ENCODE measurements at regions not wholly inside any gene's neighbourhood (a gene's known extent, or its start where the extent isn't known, plus 50 kb on each side); places are given as distances from the start of the nearest gene placed in this dataset.

DNA sequence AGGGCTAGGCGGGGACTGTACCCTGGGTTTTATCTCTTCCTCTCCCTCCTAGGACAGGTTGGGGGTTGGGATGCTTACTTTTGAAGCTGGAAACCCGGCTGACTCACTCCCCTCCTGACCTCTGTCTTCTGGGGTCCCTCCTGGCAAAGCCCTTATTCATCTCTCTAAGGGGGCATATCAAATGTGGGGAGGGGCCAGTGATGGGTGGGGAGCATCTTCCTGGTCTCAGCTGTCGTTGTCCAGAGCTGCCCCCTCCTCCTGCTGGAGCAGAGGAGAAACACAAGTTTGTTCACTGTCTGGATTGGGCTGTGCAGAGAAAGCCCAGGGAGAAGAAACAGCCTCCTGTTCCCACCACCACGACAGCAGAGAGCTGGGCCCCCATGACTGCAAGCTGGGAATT lies 85.8 kb downstream of the TNFAIP2 start:
- H3K27me3 ChIP-seq (ENCODE audit: control insufficient read depth, insufficient read depth) = no peaks in the 10 kb centered on the region
- no peaks in the 10 kb centered on the region for H3K4me1 ChIP-seq (ENCODE audit: control insufficient read depth, insufficient read depth, low read length)
- no peak overlapping the region for H3K4me3 ChIP-seq (ENCODE audit: low read length)
- ATAC-seq (no peak), DNase-seq (no peak)
- WGBS = 39% methylated on average over 4 of the region's 4 CpGs
- H3K27ac ChIP-seq (ENCODE audit: low read length) = no peak overlapping the region
- intact Hi-C loops (cut with DNase I) = no loop called here
- H3K9me3 ChIP-seq (ENCODE audit: control insufficient read depth, low read length) = no peaks in the 10 kb centered on the region

DNA sequence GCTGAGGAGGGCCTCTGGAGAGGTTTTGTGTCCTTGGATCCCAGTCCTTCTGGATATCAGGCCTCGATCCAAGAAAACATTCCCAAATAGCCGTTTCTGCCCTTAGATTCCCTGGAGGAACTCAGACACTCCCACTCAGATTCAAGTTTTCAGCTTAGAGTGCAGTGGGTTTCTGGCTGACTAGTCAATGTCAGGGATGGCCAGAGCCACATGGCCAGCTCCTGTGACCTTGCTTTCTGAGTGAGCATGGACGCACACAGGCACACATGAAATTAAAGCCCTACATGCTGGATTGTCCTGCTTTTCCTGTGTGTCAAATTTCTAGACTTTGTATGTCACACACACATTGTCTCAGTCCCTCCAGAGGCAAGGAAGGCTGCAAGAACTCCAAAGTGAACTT lies 86.2 kb downstream of the TNFAIP2 start:
- 49% methylated on average over 3 of the region's 3 CpGs for WGBS
- Histone ChIP-seq H3K4me1 (ENCODE audit: control insufficient read depth, insufficient read depth, low read length) (no peaks in the 10 kb centered on the region), H3K4me3 (ENCODE audit: low read length) (no peak overlapping the region), H3K27ac (ENCODE audit: low read length) (no peak overlapping the region), H3K9me3 (ENCODE audit: control insufficient read depth, low read length) (no peaks in the 10 kb centered on the region), H3K27me3 (ENCODE audit: control insufficient read depth, insufficient read depth) (no peaks in the 10 kb centered on the region)
- intact Hi-C loops (cut with DNase I) = no loop called here
- ATAC-seq = no peak
- DNase-seq = no peak

DNA sequence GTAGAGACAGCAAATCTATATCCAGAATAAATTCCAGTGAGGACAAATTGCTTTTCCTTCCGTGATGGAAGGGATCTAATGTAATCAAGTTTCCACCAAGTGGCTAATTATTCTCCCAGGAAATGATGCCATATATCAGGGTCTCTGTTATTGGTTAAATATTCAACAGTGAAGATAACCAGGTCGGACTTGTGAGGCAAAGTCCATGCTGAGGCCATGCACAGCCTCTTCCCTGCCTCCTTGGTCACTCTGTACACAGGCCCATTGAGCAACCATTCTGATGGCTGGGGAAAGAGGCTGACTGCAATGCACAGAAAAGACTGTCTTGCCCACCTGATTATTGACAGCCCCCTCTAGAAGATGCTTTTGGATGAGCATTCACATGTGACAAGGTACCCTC lies 90.1 kb downstream of the TNFAIP2 start:
- DNase-seq (no peak), ATAC-seq (no peak)
- Histone ChIP-seq H3K27ac (ENCODE audit: low read length) (no peak overlapping the region), H3K9me3 (ENCODE audit: control insufficient read depth, low read length) (no peaks in the 10 kb centered on the region), H3K27me3 (ENCODE audit: control insufficient read depth, insufficient read depth) (no peaks in the 10 kb centered on the region), H3K4me1 (ENCODE audit: control insufficient read depth, insufficient read depth, low read length) (no peaks in the 10 kb centered on the region), H3K4me3 (ENCODE audit: low read length) (no peak overlapping the region)
- intact Hi-C loops (cut with DNase I) = no loop called here
- 83% methylated on average over 2 of the region's 2 CpGs for WGBS

DNA sequence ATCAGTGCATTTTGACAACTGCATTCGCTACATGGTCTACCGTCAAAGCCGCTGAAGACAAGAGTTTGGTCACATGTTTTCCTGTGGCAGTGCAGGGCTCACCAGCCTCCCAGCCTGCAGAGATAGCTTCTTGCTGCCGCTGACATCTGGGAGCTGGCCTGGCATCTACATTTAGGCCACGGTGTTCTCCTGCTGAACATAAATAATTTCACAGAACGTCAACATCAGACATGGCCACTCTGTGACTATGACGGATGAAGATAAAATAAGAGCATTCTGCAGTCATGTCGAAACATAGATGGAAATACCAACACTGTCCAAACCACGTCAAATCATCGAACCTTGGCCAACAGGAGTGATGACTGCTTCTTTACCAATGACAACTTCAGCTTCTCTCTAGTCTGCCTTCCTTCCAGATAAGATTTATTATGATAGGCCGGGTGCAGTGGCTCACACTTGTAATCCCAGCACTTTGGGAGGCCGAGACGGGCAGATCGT lies 91.2 kb downstream of the TNFAIP2 start:
- Histone ChIP-seq H3K9me3 (ENCODE audit: control insufficient read depth, low read length) (no peaks in the 10 kb centered on the region), H3K27ac (ENCODE audit: low read length) (no peak overlapping the region), H3K4me1 (ENCODE audit: control insufficient read depth, insufficient read depth, low read length) (no peaks in the 10 kb centered on the region), H3K4me3 (ENCODE audit: low read length) (no peak overlapping the region), H3K27me3 (ENCODE audit: control insufficient read depth, insufficient read depth) (no peaks in the 10 kb centered on the region)
- intact Hi-C loops (cut with DNase I) = no loop called here
- DNase-seq = no peak
- WGBS = 81% methylated on average over 14 of the region's 14 CpGs
- ATAC-seq = no peak

DNA sequence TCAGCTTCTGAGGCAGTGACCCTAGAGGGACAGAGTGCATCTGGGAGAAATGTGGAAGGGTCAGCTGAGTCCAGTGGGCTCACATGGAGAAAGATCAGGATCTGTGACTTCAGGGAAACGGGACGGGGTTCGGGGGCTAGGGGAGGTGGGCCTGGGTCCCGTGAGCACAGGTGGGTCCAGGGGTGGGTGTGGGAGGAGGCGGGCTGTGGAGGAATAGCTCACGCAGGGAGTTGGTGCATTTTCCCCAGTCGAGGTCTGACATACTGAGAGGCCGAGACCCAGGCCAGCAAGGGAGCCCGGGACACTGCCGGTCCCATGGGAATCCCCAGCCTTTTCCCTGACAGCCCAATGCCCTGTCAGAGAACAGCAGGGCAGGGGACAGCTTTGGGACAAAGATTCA lies 93.1 kb downstream of the TNFAIP2 start:
- Histone ChIP-seq H3K9me3 (ENCODE audit: control insufficient read depth, low read length) (no peaks in the 10 kb centered on the region), H3K4me1 (ENCODE audit: control insufficient read depth, insufficient read depth, low read length) (no peaks in the 10 kb centered on the region), H3K27me3 (ENCODE audit: control insufficient read depth, insufficient read depth) (no peaks in the 10 kb centered on the region), H3K4me3 (ENCODE audit: low read length) (no peak overlapping the region), H3K27ac (ENCODE audit: low read length) (no peak overlapping the region)
- WGBS = 90% methylated on average over 10 of the region's 10 CpGs
- ATAC-seq (no peak), DNase-seq (no peak)
- intact Hi-C loops (cut with DNase I) = no loop called here

DNA sequence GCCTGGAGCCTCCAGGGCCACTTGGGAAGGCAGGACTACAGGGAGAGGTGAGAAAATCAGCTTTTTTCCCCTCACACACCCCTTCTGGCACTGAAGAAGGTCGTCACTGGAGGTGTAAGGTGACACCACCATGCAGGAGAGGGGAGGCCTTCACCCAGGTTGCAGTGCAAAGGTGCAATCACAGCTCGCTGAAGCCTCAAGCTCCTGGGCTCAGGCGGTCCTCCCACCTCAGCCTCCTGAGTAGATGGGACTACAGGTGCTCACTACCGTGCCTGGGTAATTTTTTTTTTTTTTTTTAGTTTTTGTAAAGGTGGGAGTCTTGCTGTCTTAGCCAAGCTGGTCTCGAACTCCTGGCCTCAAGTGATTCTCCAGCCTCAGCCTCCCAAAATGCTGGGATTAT lies 93.6 kb downstream of the TNFAIP2 start:
- 80% methylated on average over 5 of the region's 5 CpGs for WGBS
- no peaks in the 10 kb centered on the region for H3K9me3 ChIP-seq (ENCODE audit: control insufficient read depth, low read length)
- H3K27ac ChIP-seq (ENCODE audit: low read length) = no peak overlapping the region
- no peak overlapping the region for H3K4me3 ChIP-seq (ENCODE audit: low read length)
- ATAC-seq = no peak
- H3K4me1 ChIP-seq (ENCODE audit: control insufficient read depth, insufficient read depth, low read length) = no peaks in the 10 kb centered on the region
- no peaks in the 10 kb centered on the region for H3K27me3 ChIP-seq (ENCODE audit: control insufficient read depth, insufficient read depth)
- no peak for DNase-seq
- intact Hi-C loops (cut with DNase I) = no loop called here

DNA sequence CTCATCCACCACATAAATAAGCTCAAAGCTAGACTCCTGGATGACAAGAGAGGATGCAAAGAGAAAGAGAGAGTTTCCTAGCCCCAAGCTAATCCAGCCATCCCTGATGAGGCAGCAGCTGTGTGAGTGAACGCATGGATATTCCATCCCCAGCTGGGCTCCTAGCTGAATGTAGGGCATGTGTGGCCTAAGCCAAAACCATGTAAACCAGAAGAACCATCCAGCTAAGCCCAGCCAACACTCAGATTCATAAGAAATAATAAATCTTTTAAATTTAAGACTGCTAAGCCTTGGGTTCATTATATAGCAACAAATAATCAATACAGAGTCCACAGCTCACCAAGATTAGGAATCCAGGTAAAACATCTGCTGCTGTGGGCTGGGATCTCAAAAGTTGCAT lies 94.3 kb downstream of the TNFAIP2 start:
- Histone ChIP-seq H3K4me3 (ENCODE audit: low read length) (no peak overlapping the region), H3K9me3 (ENCODE audit: control insufficient read depth, low read length) (no peaks in the 10 kb centered on the region), H3K27me3 (ENCODE audit: control insufficient read depth, insufficient read depth) (no peaks in the 10 kb centered on the region), H3K27ac (ENCODE audit: low read length) (no peak overlapping the region), H3K4me1 (ENCODE audit: control insufficient read depth, insufficient read depth, low read length) (no peaks in the 10 kb centered on the region)
- intact Hi-C loops (cut with DNase I) = no loop called here
- DNase-seq (no peak), ATAC-seq (no peak)
- WGBS = 91% methylated on average over 1 of the region's 1 CpG

DNA sequence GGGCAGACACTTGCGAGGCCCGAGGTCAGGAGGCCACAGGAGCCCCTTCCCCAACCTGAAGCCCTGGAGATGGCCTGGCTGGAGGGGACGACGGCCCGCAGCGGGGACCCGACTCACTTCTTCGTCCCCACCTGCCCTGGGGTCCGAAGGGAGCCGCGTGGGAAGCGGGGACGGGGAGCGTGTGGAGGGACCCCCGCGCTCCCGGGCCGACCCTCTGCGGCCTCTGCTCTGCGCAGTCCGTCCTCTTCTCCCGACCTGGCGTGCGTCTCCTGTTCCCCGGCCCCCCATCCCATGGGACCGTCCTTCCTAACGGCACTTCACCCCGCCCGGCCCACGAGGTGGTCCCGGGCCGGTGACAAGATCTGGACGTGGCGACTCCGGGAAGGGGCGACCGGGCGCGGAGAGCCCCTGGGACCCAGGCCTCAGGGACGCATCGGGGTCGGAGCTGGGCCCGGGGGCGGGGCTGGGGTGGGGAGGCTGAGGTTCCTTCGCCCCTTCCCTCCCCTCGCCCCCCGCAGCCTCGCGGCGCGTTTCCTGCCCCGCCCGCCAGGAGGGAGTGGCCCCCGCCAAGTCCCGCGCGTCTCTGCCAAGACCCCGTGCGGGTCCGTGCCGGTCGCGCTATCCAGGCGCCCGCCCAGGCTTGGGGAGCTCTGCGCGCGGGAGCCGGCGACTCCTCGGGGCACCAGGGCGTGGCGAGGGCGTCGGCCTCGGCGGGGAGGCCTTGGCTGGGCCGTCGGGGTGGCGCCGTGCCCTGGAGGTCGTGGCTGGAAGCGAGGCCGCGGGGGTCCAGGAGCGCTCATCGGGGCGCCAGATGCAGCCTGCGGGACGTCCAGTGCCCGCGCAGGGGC lies 97.1 kb downstream of the TNFAIP2 start:
- peak in 2 of 3 donors; percentile 65 to 77 for DNase-seq
- Histone ChIP-seq H3K4me3 (ENCODE audit: low read length) (peak overlapping the region; percentile 39), H3K4me1 (ENCODE audit: control insufficient read depth, insufficient read depth, low read length) (no peaks in the 10 kb centered on the region), H3K9me3 (ENCODE audit: control insufficient read depth, low read length) (no peaks in the 10 kb centered on the region), H3K27ac (ENCODE audit: low read length) (no peak overlapping the region), H3K27me3 (ENCODE audit: control insufficient read depth, insufficient read depth) (no peaks in the 10 kb centered on the region)
- WGBS = 12% methylated on average over 91 of the region's 92 CpGs
- intact Hi-C loops (cut with DNase I) = no loop called here
- peak; percentile 28 to 61 for ATAC-seq

DNA sequence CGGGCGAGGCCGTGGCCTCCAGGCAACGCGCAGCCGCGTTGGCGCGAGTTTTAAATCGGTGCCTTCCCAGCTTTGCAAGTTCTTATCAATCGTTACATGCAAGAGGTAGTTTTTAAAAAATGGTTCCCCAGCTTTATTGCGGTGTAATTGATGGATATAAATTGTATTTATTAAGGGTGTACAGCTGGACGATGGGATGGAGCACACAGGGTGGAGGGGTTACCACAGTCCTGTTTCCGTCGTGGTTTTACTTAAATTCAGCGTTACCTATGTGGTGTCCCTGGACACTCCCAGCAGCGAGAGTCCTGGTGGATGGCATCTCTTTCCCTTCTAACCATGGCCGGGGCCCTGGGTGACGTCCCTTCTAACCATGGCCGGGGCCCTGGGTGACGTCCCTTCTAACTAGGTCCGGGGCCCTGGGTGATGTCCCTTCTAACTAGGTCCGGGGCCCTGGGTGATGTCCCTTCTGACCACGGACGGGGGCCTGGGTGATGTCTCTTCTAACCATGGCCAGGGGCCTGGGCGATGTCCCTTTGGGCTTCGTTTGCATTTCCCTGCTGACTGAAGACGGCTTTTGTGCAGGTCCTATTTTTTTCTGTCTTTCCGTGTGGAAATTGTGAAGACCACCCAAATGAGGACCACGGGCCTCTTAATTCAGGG lies 97.9 kb downstream of the TNFAIP2 start:
- 38% methylated on average over 30 of the region's 30 CpGs for WGBS
- Histone ChIP-seq H3K27me3 (ENCODE audit: control insufficient read depth, insufficient read depth) (no peaks in the 10 kb centered on the region), H3K4me3 (ENCODE audit: low read length) (peak overlapping the region; percentile 39), H3K4me1 (ENCODE audit: control insufficient read depth, insufficient read depth, low read length) (no peaks in the 10 kb centered on the region), H3K9me3 (ENCODE audit: control insufficient read depth, low read length) (no peaks in the 10 kb centered on the region), H3K27ac (ENCODE audit: low read length) (no peak overlapping the region)
- no peak for ATAC-seq
- DNase-seq = no peak
- intact Hi-C loops (cut with DNase I) = no loop called here

DNA sequence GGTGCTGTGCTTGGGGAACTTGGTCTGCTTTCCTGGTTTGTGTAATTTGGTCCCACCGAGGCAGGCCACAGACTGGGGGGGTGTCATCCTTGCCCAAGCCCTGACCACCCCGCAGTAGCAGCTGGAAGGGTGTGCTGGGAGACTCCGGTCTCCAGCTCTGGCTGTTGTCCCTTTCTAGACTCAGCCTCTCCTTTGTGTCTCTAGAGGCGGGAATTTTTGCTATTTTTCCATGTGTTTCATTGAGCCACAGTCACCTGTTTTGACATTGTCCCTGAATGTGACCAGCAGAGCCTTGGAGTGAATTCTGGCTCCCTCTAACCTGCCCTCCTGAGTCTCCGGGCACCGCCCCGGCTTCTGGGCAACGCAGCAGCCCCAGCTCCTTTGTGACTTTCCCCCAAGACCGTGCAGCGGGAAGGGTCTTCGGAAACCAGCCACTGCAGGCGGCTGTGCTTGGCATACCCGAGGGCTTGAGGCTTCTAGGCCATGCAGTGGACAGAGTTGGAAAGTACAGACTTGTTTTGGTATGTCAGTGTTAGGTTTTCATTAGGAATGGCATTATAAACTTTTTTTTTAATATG lies 98.6 kb downstream of the TNFAIP2 start:
- Histone ChIP-seq H3K4me3 (ENCODE audit: low read length) (no peak overlapping the region), H3K27me3 (ENCODE audit: control insufficient read depth, insufficient read depth) (no peaks in the 10 kb centered on the region), H3K9me3 (ENCODE audit: control insufficient read depth, low read length) (no peaks in the 10 kb centered on the region), H3K4me1 (ENCODE audit: control insufficient read depth, insufficient read depth, low read length) (no peaks in the 10 kb centered on the region), H3K27ac (ENCODE audit: low read length) (no peak overlapping the region)
- WGBS = 92% methylated on average over 13 of the region's 13 CpGs
- intact Hi-C loops (cut with DNase I) = no loop called here
- DNase-seq = no peak
- no peak for ATAC-seq

DNA sequence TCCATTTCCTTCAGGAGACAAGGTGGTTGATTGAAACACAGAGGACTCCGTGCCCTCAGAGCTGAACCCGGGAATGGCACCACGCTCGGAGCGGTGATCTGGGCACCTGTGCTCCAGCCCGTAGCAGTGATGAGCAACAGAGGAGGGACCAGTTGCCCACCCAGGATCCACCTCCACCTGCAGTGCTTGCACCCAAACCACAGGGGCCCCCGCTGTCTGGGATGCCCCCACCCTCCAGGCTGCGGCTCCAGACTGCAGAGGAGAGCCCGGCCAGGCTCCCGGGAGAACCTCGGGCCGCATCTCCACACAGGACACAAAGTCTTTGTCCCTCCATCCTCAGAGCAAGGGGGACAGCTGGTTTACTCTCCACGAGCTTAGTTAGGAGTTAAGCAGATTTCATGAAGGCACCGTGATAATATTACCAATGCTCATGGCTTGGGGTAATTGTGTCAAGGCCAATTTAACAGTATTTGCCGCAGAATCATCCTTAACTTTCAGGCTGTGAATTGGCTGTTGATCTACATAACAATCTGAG lies 100.6 kb downstream of the TNFAIP2 start:
- DNase-seq = no peak
- no peaks in the 10 kb centered on the region for H3K27me3 ChIP-seq (ENCODE audit: control insufficient read depth, insufficient read depth)

More for the DNA sequence above, 100.6 kb downstream of the TNFAIP2 start:
- WGBS = 90% methylated on average over 15 of the region's 15 CpGs
- intact Hi-C loops (cut with DNase I) = no loop called here
- Histone ChIP-seq H3K4me1 (ENCODE audit: control insufficient read depth, insufficient read depth, low read length) (no peaks in the 10 kb centered on the region), H3K27ac (ENCODE audit: low read length) (no peak overlapping the region), H3K9me3 (ENCODE audit: control insufficient read depth, low read length) (no peaks in the 10 kb centered on the region), H3K4me3 (ENCODE audit: low read length) (no peak overlapping the region)
- ATAC-seq = no peak

Data from right cardiac atrium (tissue), 5 donors.